ENCODE measurements at regions not wholly inside any gene's neighbourhood (a gene's known extent, or its start where the extent isn't known, plus 50 kb on each side); places are given as distances from the start of the nearest gene placed in this dataset.

DNA sequence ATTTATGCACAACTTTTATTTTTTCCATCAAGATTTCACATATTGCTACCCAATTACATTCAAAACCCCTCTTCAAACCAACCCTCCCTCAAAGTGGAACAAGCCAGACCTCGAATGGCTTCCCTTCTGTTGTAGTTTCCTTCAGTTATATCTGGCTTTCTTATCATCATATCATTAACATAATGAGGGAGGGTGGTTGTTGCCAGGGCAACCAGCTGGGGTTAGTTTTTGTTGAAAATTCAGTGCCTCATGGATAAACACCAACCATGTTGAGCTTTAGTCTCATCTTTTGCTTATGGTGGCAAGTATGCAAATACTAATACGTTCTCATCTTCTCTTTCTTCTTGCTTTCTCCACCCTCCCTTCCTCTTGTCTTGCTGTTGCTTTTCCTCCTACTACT is 359.7 kb downstream of the CDH11 start:
- no peaks in the 10 kb centered on the region for H3K27me3 ChIP-seq
- H3K4me3 ChIP-seq, result no peak overlapping the region
- intact Hi-C loops (cut with DNase I), result no loop called here
- H3K27ac ChIP-seq, result no peak overlapping the region
- TF ChIP-seq POLR2AphosphoS5 (IDR thresholded peaks at IDR 0.05; ENCODE audit: insufficient read depth in 1 of 2, low read depth in 1 of 2) (no peak), CTCF (IDR thresholded peaks at IDR 0.05) (no peak), POLR2A (IDR thresholded peaks at IDR 0.05) (no peak)
- no peak for DNase-seq (ENCODE audit: extremely low spot score in 2 of 2)
- no peaks in the 10 kb centered on the region for H3K4me1 ChIP-seq
- no peaks in the 10 kb centered on the region for H3K36me3 ChIP-seq
- H3K9me3 ChIP-seq, result no peaks in the 10 kb centered on the region

- H3K27ac ChIP-seq, result no peak overlapping the region
- intact Hi-C loops (cut with DNase I), result no loop called here
These were observed 367.6 kb downstream of the CDH11 start for GRCh38 chr16:64754279-64754678.

GRCh38 chr16:64751906-64752305 is 370.0 kb downstream of the CDH11 start:
- Histone ChIP-seq H3K27me3 (no peaks in the 10 kb centered on the region), H3K27ac (no peak overlapping the region), H3K36me3 (no peaks in the 10 kb centered on the region), H3K9me3 (no peaks in the 10 kb centered on the region), H3K4me3 (no peak overlapping the region), H3K4me1 (no peaks in the 10 kb centered on the region)
- intact Hi-C loops (cut with DNase I), result no loop called here
- no peak for TF ChIP-seq CTCF (IDR thresholded peaks at IDR 0.05)
- no peak for TF ChIP-seq POLR2AphosphoS5 (IDR thresholded peaks at IDR 0.05; ENCODE audit: insufficient read depth in 1 of 2, low read depth in 1 of 2)
- TF ChIP-seq POLR2A (IDR thresholded peaks at IDR 0.05), result no peak
- no peak for DNase-seq (ENCODE audit: extremely low spot score in 2 of 2)

More at GRCh38 chr16:64754279-64754678, 367.6 kb downstream of the CDH11 start:
- Histone ChIP-seq H3K4me1 (no peaks in the 10 kb centered on the region), H3K9me3 (no peaks in the 10 kb centered on the region), H3K36me3 (no peaks in the 10 kb centered on the region), H3K4me3 (no peak overlapping the region), H3K27me3 (no peaks in the 10 kb centered on the region)
- no peak for TF ChIP-seq CTCF (IDR thresholded peaks at IDR 0.05)
- TF ChIP-seq POLR2A (IDR thresholded peaks at IDR 0.05), result no peak
- no peak for TF ChIP-seq POLR2AphosphoS5 (IDR thresholded peaks at IDR 0.05; ENCODE audit: insufficient read depth in 1 of 2, low read depth in 1 of 2)
- DNase-seq (ENCODE audit: extremely low spot score in 2 of 2), result no peak

GRCh38 chr16:64749346-64749745 is 372.5 kb downstream of the CDH11 start:
- Histone ChIP-seq H3K4me1 (no peaks in the 10 kb centered on the region), H3K4me3 (no peak overlapping the region), H3K36me3 (no peaks in the 10 kb centered on the region), H3K9me3 (no peaks in the 10 kb centered on the region), H3K27ac (no peak overlapping the region), H3K27me3 (no peaks in the 10 kb centered on the region)
- TF ChIP-seq POLR2AphosphoS5 (IDR thresholded peaks at IDR 0.05; ENCODE audit: insufficient read depth in 1 of 2, low read depth in 1 of 2) (no peak), CTCF (IDR thresholded peaks at IDR 0.05) (no peak), POLR2A (IDR thresholded peaks at IDR 0.05) (no peak)
- DNase-seq (ENCODE audit: extremely low spot score in 2 of 2), result no peak
- intact Hi-C loops (cut with DNase I), result no loop called here

DNA sequence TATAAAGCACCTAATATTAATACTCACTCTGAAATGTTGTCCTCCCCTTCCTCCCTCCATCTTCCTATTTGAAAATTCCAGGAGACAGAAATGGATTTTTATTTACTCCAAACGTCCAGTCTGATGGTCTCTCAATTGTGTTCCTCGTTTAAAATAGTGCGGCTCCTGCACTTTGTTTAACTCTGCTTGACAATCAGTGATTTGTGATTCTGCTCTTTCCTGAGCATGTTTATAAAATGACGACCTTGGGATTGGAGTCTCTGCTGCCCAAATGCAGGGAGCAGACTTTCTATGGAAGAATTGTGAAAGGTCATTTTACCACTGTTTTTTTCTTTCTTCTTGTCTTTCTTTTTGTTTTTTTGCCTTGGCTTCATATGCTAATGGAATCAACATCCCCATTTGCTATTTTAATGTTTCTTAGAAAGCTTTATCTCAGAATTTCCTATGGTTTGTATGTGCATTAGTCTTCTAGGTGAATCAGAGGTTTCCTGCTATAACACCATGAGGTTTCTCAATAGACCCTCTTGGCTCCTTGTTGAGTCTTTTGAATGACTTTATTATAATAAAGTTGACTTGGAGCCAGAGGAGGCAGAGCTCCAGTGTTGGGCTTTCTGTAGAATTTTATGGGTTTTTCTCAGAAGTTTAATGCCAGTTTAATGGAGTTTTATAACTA is 376.5 kb downstream of the CDH11 start:
- TF ChIP-seq CTCF (IDR thresholded peaks at IDR 0.05) (no peak), POLR2A (IDR thresholded peaks at IDR 0.05) (no peak), POLR2AphosphoS5 (IDR thresholded peaks at IDR 0.05; ENCODE audit: insufficient read depth in 1 of 2, low read depth in 1 of 2) (no peak)
- H3K27me3 ChIP-seq, result no peaks in the 10 kb centered on the region
- no peak overlapping the region for H3K4me3 ChIP-seq
- DNase-seq (ENCODE audit: extremely low spot score in 2 of 2), result no peak
- no peaks in the 10 kb centered on the region for H3K36me3 ChIP-seq
- no peaks in the 10 kb centered on the region for H3K9me3 ChIP-seq
- intact Hi-C loops (cut with DNase I), result no loop called here
- H3K4me1 ChIP-seq, result no peaks in the 10 kb centered on the region
- no peak overlapping the region for H3K27ac ChIP-seq

Data from vagina (tissue), 2 donors.